B cell (primary cell): ENCODE measurements at regions not wholly inside any gene's neighbourhood (a gene's known extent, or its start where the extent isn't known, plus 50 kb on each side); places are given as distances from the start of the nearest gene placed in this dataset.

Experiments
- ATAC-seq: fragments of 200-7000 bp; cut with Tn5 transposase; one replicate; pipeline ENCODE4 v1.10.0; 2021; ENCODE audit warnings: low read depth, mild to moderate bottlenecking, moderate number of reproducible peaks, moderate library complexity
- CTCF ChIA-PET: fragments of 350-600 bp; sonication (Branson Sonifier 250); formaldehyde crosslinking; loops from one replicate; lab custom pipeline; 2021; ENCODE audit warnings: antibody characterized with exemption, inconsistent platforms; lab: Charles Lee
- POLR2A ChIA-PET: fragments of 350-600 bp; sonication (Branson Sonifier 250); formaldehyde crosslinking; loops from one replicate; lab custom pipeline; 2021; ENCODE audit warnings: antibody characterized with exemption; lab: Charles Lee
- DNase-seq: peaks from one replicate; pipeline ENCODE4 v3.0.0; 2013
- H2AFZ ChIP-seq: 2 replicates; pipeline ENCODE4 v1.6.1; 2012; ENCODE audit warnings: mild to moderate bottlenecking, low read depth, low read length; ENCODE audit not compliant: insufficient read depth, poor library complexity, severe bottlenecking
- H3K27ac ChIP-seq, 2 donors: 1 replicate in 1 of 2; 2 replicates in 1 of 2; pipeline ENCODE4 v1.5.1; 2012 to 2013; ENCODE audit warnings: low read length in 2 of 2, mild to moderate bottlenecking in 2 of 2, moderate library complexity in 1 of 2
- H3K27me3 ChIP-seq, 4 experiments: fragments of 200-600 bp in 1 of 4; sonication (generic) in 1 of 4; replicated peaks in 1 of 4; 1 replicate in 2 of 4; 2 replicates in 2 of 4; pipeline versions ENCODE4 v1.6.1 to v1.7.0; 2013 to 2016; ENCODE audit warnings: low read length in 3 of 4, mild to moderate bottlenecking in 2 of 4, mixed read lengths in 1 of 4, moderate library complexity in 1 of 4; ENCODE audit not compliant: insufficient read depth in 4 of 4, control insufficient read depth in 3 of 4; ENCODE audit errors: control extremely low read depth in 1 of 4
- H3K36me3 ChIP-seq, 2 experiments: replicated peaks in 1 of 2; 1 replicate in 1 of 2; 2 replicates in 1 of 2; pipeline versions ENCODE4 v1.6.1 to v1.7.1; 2013; ENCODE audit warnings: low read length in 1 of 2; ENCODE audit not compliant: insufficient read depth in 2 of 2, control insufficient read depth in 1 of 2; ENCODE audit errors: control extremely low read depth in 1 of 2, extremely low read depth in 1 of 2
- H3K4me1 ChIP-seq, 2 donors: fragments of 200-600 bp in 1 of 2; sonication (generic) in 1 of 2; 1 replicate in 1 of 2; 2 replicates in 1 of 2; pipeline versions ENCODE4 v1.5.1 to v1.6.1; 2013 to 2017; ENCODE audit warnings: low read length in 2 of 2; ENCODE audit not compliant: control insufficient read depth in 2 of 2, insufficient read depth in 2 of 2
- H3K4me2 ChIP-seq: replicated peaks from 2 replicates; pipeline ENCODE3; 2012; ENCODE audit warnings: mild to moderate bottlenecking, low read depth, low read length; ENCODE audit not compliant: poor library complexity, severe bottlenecking
- H3K4me3 ChIP-seq, 5 experiments: fragments of 200-600 bp in 1 of 5; sonication (generic) in 1 of 5; 1 replicate in 3 of 5; 2 replicates in 2 of 5; pipeline versions ENCODE4 v1.5.1 to v1.7.0; 2011 to 2016; ENCODE audit warnings: low read length in 4 of 5, mild to moderate bottlenecking in 4 of 5, low read depth in 2 of 5, control low read depth in 1 of 5, moderate library complexity in 1 of 5; ENCODE audit not compliant: insufficient read depth in 1 of 5; ENCODE audit errors: control extremely low read depth in 1 of 5, extremely low read depth in 1 of 5
- H3K79me2 ChIP-seq: fragments of 200-600 bp; sonication (generic); one replicate; pipeline ENCODE4 v1.6.0; 2016; ENCODE audit warnings: low read length; ENCODE audit not compliant: control insufficient read depth, insufficient read depth
- H3K9ac ChIP-seq: fragments of 200-600 bp; sonication (generic); 2 replicates; pipeline ENCODE4 v1.6.1; 2017; ENCODE audit warnings: mild to moderate bottlenecking, low read length, moderate library complexity
- H3K9me3 ChIP-seq, 3 donors: one replicate each; pipeline versions ENCODE4 v1.6.1 to v1.7.1; 2013; ENCODE audit warnings: low read length in 2 of 3; ENCODE audit not compliant: control insufficient read depth in 2 of 3, insufficient read depth in 1 of 3; ENCODE audit errors: control extremely low read depth in 1 of 3
- H4K20me1 ChIP-seq: 2 replicates; pipeline ENCODE4 v1.6.0; 2012; ENCODE audit warnings: mild to moderate bottlenecking, low read length; ENCODE audit not compliant: insufficient read depth, control insufficient read depth, poor library complexity, severe bottlenecking
- H3K27ac Mint-ChIP-seq: one replicate; pipeline ENCODE4 v1.8.0; 2021; ENCODE audit warnings: mixed read lengths
- H3K27me3 Mint-ChIP-seq: one replicate; pipeline ENCODE4 v1.8.0; 2021; ENCODE audit warnings: mixed read lengths
- H3K4me1 Mint-ChIP-seq: one replicate; pipeline ENCODE4 v1.8.0; 2021; ENCODE audit warnings: mixed read lengths
- H3K4me3 Mint-ChIP-seq: one replicate; pipeline ENCODE4 v1.8.0; 2021; ENCODE audit warnings: mixed read lengths
- H3K9me3 Mint-ChIP-seq: one replicate; pipeline ENCODE4 v1.8.0; 2022; ENCODE audit warnings: mixed read lengths; ENCODE audit not compliant: insufficient read depth
- EZH2 ChIP-seq: IDR thresholded peaks from 2 replicates; pipeline ENCODE4 v1.6.1; 2012; ENCODE audit warnings: borderline replicate concordance, low read depth, mild to moderate bottlenecking, moderate library complexity, low read length; ENCODE audit not compliant: insufficient read depth, poor library complexity, severe bottlenecking
- WGBS: methylation state at CpG from one replicate; pipeline ENCODE4 v1.1.5; 2013; ENCODE audit warnings: missing lambda C conversion rate; ENCODE audit not compliant: insufficient coverage; 5-methylcytosine and 5-hydroxymethylcytosine counted together
- intact Hi-C: fragments of 100-400 bp; cut with micrococcal nuclease; formaldehyde crosslinking; loops from one replicate; pipeline ENCODE4 v1.10.0; 2022
- TF ChIP-seq, protein P1 (sequence below): fragments of 200-600 bp; IDR thresholded peaks from one replicate; pipeline ENCODE4 v1.8.0; 2022; ENCODE audit warnings: antibody characterized with exemption, mild to moderate bottlenecking

- Histone ChIP-seq H2AFZ (peak overlapping the region; percentile 56), H3K9me3 (peaks cover 0 to 17% (median 4%) of the 10 kb centered on the region in 3 donors), H3K4me2 (peak overlapping the region; percentile 56), H3K27ac (peak overlapping the region in 1 of 2 donors; percentile 45), H3K27me3 (no peaks in the 10 kb centered on the region), H4K20me1 (no peaks in the 10 kb centered on the region), H3K4me3 (no peak overlapping the region), H3K79me2 (no peaks in the 10 kb centered on the region), H3K9ac (no peak overlapping the region), H3K4me1 (peaks cover 44 to 51% of the 10 kb centered on the region in 2 donors), H3K36me3 (no peaks in the 10 kb centered on the region)
- H3K9me3 Mint-ChIP-seq, result peaks cover 17% of the 10 kb centered on the region
- WGBS, result 85% methylated on average over 1 of the region's 1 CpG
- no peaks in the 10 kb centered on the region for H3K27me3 Mint-ChIP-seq
- ChIA-PET CTCF (interaction anchor here (2.4 kb wide), 2 partner anchors 78 to 94 kb away, joined by 5 to 11 read pairs; no protein-coding TSS in a partner anchor), POLR2A (no interaction called here)
- H3K27ac Mint-ChIP-seq, result peak overlapping the region; percentile 76
- H3K4me1 Mint-ChIP-seq, result peaks cover 50% of the 10 kb centered on the region
- TF ChIP-seq EZH2, result no peak
- TF ChIP-seq, protein P1, sequence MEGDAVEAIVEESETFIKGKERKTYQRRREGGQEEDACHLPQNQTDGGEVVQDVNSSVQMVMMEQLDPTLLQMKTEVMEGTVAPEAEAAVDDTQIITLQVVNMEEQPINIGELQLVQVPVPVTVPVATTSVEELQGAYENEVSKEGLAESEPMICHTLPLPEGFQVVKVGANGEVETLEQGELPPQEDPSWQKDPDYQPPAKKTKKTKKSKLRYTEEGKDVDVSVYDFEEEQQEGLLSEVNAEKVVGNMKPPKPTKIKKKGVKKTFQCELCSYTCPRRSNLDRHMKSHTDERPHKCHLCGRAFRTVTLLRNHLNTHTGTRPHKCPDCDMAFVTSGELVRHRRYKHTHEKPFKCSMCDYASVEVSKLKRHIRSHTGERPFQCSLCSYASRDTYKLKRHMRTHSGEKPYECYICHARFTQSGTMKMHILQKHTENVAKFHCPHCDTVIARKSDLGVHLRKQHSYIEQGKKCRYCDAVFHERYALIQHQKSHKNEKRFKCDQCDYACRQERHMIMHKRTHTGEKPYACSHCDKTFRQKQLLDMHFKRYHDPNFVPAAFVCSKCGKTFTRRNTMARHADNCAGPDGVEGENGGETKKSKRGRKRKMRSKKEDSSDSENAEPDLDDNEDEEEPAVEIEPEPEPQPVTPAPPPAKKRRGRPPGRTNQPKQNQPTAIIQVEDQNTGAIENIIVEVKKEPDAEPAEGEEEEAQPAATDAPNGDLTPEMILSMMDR, result no peak
- intact Hi-C loops, result loop anchor here (2.0 kb wide), 1 partner anchor 93 kb away; no protein-coding TSS in a partner anchor
- peak overlapping the region; percentile 49 for H3K4me3 Mint-ChIP-seq
- DNase-seq, result no peak
- ATAC-seq, result no peak
These were observed 55.2 kb upstream of the MRPS6 start for GRCh38 chr21:34018185-34018584.

DNA sequence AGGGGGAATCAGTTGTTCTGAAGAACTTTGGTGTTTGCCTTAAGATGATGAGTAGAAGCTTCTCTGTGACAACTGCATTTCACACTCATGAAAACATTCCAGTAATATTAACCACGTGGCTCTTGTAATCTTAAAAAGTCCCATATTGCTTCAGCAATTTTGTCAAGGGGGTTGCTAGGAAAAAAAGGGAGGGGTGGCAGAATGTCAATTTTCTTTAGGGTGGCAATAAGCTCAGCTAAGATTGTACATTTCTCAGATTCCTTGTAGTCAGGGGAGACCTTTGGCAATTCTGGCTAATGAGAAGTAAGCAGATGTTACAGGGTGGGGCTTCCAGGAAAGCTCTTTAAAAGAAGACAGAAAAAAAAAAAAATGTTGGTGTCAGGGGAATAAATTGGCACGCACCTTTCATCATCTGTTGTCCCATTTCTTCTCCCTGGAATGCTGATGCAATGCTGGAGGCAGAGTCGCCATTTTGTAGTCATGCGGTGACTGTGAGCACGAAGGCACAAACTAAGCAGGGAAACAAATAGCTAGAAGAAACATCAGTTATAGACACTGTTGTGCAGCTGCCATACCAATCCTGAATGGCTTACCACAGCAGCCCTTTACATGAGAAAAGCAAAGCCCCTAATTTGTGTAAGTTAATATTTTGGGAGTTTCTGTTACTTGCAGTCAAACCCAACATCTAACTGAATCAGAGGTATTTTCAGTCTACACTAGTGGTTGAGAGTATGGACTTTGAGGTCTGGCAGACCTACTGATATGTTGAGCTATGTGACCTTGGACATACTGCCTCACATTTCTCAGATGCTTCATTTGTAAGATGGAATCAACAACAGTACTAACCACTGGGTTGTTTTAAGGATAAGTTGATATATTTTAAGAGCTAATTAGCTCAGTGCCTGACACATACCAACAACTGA lies 56.1 kb upstream of the MRPS6 start:
- Histone ChIP-seq H2AFZ (peak overlapping the region; percentile 56), H3K9me3 (peaks cover 0 to 23% (median 8%) of the 10 kb centered on the region in 3 donors), H3K79me2 (no peaks in the 10 kb centered on the region), H3K4me1 (peaks cover 36 to 42% of the 10 kb centered on the region in 2 donors), H3K4me2 (no peak overlapping the region), H3K9ac (no peak overlapping the region), H3K4me3 (no peak overlapping the region), H3K27me3 (no peaks in the 10 kb centered on the region), H3K27ac (no peak overlapping the region), H4K20me1 (no peaks in the 10 kb centered on the region), H3K36me3 (no peaks in the 10 kb centered on the region)
- ChIA-PET POLR2A (no interaction called here), CTCF (interaction anchor here (0.7 to 2.4 kb wide), 2 partner anchors 93 to 591 kb away, joined by 3 to 11 read pairs; no protein-coding TSS in a partner anchor)
- DNase-seq (no peak), ATAC-seq (no peak)
- Mint-ChIP-seq H3K4me1 (peaks cover 50% of the 10 kb centered on the region), H3K27me3 (no peaks in the 10 kb centered on the region), H3K9me3 (peaks cover 17% of the 10 kb centered on the region), H3K4me3 (peak overlapping the region; percentile 41), H3K27ac (peak overlapping the region; percentile 76)
- 77% methylated on average over 4 of the region's 5 CpGs for WGBS
- TF ChIP-seq, protein P1, result no peak
- TF ChIP-seq EZH2, result no peak
- intact Hi-C loops, result no loop called here
